NCI-H146 treated with DMSO at 0.1 percent for 48 hours (cell line): ENCODE measurements at regions not wholly inside any gene's neighbourhood (a gene's known extent, or its start where the extent isn't known, plus 50 kb on each side); places are given as distances from the start of the nearest gene placed in this dataset.

Experiments
- DNase-seq: peaks from one replicate; lab custom pipeline; 2025; ENCODE audit not compliant: unreplicated experiment; lab: John Stamatoyannopoulos, UW

DNA sequence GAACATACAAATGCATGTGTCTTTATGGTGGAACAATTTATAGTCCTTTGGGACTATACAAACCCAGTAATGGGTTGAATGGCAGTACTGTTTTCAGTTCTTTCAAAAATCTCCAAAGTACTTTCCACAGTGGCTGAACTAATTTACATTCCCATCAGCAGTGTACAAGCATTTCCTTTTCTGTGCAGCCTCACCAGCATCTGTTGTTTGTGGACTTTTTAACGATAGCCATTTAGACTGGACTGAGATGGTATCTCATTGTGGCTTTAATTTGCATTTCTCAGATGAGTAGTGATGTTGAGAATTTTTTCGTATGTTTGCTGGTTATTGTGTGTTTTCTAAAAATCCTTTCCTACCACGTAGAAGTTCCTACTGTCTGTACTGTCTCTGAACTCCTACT lies 327.2 kb upstream of the ZFP64 start:
- DNase-seq = no peak

DNA sequence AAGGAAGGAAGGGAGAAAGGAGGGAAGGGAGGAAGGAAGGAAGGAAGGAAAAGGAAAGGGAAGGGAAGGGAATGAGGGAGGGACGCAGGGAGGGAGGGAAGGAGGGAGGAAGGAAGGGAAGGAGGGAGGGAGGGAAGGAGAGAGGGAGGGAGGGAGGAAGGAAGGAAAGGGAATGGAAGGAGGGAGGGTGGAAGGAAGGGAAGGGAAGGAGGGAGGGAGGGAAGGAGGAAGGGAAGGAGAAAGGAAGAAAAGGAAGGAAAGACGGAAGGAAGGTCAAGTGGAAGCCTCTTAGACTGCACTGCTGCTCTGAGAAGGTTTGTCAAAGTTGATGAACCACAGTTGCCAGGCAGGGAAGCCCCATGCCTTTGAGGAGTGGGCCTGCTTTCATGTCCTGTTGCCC lies 324.3 kb upstream of the ZFP64 start:
- DNase-seq = no peak

DNA sequence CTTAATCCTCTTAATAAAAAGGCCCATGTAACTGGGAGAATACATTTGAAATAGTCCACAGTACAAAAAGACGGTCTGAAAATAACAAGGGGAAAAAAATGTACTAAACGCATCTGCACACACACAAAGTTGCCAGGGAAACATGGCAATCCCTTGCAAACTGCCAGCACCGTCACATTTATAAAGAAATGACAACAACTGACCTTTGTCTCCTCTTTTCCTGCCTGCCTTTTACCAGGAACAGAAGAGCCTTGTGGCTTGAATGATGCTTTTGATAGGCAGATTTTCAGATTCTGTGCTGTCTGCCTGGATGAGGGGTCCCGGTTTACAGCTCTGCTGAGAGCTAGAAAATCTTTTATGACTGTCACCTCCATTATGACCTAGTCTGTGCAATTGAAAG lies 308.6 kb upstream of the ZFP64 start:
- no peak for DNase-seq

DNA sequence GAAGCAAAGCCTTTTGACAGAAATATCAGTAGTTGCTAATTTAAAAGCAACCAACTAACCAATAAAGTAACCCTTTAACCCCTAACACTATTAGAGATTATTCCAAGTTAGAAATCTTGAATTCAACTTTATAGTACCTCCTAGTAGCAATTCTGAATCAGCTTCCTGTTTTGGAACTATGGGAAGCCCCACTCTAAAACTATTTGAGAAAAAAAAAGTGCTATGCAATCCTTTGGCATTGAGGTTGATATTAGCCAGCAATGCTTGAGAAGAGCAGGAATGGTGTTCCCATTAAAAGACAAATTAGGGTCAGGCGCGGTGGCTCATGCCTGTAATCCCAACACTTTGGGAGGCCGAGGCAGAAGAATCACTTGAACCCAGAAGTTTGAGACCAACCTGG lies 306.2 kb upstream of the ZFP64 start:
- no peak for DNase-seq

DNA sequence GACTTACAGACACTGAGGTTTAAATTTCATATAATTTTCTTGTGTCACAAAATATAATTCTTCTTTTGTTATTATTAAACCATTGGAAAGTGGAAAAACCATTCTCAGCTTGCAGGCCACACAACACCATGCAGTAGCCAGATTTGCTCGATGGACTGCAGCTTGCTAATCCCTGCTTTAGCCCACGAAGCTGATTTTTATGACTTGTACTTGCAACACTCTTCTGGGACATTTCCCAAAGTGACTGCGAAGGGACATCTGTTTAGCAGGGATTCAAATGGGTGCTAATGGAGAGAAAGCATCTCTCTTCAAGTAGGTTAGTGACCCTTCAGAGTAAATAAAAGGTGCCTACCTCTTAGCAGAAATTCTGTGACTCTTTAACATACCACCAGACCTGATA lies 304.6 kb upstream of the ZFP64 start:
- no peak for DNase-seq

DNA sequence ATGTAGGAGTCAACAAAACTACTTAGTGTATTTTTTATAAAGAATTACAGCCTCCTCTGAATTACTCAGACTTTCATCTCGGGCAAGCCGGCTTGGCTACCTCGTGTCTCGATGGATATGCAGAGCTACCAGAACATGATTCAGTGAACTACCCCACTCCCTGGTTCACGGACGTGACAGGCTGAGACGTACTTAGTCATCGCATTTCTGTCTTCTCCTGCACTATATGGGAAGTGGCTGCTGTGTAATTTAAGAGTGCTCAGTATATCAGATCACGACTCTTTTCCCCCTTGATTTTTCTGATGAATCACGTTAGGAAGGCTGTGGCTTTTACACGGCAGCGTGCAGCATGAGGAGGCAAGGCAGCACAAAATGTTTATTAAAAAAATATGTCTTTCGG lies 302.7 kb upstream of the ZFP64 start:
- no peak for DNase-seq

DNA sequence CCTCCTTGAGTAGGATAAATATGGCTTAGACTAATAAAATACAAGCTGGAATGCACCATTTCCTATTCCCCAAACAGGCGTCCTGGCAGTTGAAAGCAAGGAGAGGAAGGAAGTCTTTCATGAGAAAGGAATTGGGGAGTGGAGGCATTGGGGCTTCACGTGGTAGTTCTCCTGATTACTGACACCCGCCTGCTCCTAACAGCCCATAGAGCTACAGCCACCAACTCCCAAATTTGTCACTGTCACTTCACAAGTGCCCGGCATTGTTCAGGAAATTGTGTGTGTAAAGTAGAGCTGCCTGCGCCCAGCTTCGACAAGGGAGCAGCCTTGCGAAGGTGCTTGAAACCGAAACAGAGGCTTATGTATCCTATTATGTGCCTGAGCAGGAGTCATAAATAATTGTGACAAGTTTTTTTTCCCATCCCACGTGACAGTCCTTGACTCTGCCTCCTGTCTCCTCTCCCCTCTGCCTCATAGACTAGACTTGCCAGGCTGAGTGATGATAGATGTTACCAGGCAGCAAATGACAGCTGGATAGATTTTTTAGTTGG lies 301.7 kb upstream of the ZFP64 start:
- no peak for DNase-seq

DNA sequence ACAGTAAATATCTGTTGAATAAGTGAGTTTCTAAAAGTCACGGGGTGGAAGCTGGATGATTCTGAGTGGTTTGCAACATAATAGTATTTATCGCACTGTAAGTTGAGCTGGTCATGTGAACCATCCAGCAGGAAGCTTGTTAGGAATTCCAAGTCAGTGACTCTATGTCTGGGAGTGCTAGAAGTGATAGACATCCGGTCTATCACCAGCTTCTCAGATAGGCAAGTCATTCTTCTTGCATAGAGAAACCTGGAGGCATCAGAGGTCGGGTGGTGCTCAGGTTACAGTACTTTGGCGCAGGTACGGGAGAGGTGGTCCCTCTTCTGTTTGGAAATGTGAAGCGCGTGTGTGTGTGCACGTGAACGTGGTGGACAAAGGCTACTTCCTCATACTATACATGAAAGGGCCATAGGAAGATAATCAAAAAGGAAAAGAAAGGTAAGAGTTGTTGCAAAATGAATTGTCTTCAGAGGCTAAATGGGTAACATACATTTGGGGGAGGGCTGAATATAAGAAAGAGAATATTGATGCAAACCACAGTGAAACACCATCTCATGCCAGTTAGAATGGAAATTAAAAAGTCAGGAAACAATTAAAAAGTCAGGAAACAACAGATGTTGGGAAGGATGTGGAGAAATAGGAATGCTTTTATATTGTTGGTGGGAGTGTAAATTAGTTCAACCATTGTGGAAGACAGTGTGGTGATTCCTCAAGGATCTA lies 299.3 kb upstream of the ZFP64 start:
- DNase-seq = no peak

DNA sequence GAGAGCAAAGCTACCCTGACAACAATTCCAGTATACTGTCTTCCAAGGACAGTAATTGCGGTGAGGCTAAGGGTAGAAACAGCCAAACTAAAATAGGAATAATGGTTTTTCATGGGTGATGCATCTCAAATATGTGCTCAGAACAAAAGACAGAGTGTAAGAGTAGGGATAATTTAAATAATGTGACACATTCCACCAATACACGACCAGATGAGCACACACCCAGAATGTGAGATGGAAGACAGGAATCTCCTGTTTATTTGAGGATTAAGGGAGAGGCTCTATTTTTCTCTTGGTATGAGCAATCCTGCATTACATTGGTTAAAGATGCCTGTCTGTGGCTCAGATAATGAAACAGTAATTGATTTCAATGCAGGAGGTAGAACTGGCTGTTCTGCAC lies 292.9 kb upstream of the ZFP64 start:
- DNase-seq = no peak

DNA sequence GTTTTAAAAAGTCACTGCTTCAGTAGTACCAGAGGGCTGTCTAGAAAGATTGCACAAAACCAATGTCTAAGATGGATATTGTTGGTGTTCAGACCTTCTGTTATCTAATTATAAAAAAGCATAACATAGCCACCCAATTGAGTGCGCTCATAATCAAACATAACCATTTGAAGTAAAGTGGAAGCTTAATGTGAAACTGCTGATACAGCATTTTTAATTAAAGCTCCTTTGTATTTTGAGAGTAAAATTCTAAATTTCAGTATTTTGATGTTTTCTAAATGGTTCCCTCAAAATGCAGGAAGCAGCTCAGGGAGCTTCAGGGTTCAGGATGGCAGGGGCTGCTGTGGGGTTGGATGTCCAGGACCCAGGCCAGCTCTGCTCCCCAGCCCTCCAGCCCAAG lies 291.8 kb upstream of the ZFP64 start:
- no peak for DNase-seq

DNA sequence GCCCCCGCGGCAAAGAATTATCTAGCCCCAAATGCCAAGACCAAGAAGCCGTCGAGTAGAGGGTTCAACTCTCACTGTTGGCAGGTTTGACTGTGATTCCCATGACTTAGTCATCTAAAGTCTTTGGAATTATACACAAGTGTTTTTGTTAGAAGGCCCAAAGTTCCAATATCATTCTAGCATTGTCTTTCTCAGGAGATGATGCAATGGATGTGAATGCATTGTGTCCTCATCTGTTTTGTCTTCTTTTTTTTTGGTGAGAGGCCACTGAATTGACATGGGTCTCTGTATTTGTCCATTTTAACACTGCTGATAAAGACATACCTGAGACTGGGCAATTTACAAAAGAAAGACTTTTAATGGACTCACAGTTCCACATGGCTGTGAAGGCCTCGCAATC lies 290.5 kb upstream of the ZFP64 start:
- no peak for DNase-seq

DNA sequence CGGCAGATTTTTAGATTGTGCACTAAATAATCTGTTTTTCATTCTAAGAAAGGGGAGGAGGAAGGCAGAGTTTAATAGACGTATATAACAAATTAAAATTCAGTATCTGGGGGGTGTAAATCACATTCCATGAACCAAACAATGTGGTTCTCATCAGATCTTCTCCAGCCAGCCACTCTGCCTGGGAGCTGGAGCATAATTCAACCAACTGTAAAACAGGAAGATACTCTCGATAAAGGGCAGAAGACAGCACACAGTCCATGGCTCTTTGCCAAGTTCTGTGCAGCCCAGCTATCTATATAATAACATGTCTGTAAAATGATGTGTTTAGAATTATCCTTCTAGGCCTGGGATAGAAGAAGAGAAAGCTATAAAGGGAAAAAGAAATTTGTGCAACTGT lies 289.9 kb upstream of the ZFP64 start:
- DNase-seq = no peak

DNA sequence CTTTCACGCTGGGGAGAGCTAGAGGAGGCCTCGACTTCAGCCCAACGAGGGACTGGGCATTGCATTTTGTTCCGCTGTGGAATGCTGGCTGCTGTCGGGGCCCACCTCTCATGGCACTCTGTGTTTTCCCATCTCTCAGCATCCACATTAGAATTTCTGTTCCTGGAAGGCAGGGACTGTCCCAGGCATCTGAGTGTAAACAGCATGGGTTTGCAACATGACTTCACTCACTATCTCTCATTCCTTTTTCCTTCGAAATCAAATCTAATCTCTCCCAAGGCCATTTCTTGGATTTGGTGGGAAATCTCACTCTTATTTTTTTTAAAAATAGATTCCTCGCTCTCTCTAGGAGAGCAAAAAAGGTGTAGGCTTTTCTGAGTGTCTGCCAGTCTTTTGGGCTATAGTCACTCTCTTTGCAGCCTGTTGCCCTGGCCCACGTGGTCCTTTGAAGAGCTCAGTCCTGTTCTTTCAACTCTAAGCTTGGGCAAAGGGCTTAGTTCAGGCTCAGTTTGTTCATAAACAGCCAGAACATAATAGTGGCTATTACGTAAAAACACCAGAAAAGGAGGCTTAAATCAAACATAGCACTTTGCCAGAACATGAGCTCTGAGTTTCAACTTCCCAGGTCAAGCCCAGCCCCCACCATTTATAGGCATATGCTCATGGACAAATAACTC lies 284.6 kb upstream of the ZFP64 start:
- DNase-seq = no peak

DNA sequence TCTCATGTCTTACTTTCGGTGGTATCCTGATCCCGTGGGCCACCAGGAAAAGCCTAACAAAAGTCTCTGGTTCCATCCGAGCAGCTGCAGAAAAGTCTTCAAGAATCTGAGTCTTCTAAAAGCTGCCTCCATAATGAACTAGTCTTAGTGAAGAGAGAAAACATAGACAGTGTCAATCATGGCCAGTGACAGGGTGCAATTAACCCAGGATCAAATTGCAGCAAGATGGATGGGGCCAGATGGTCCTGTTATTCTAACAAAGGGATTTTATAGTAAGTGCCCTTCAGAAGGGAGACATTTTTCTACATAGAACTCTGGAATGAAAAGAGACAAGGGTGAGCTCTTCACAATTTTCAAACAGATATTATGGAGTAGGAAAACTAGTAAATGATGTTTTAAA lies 281.6 kb upstream of the ZFP64 start:
- no peak for DNase-seq

DNA sequence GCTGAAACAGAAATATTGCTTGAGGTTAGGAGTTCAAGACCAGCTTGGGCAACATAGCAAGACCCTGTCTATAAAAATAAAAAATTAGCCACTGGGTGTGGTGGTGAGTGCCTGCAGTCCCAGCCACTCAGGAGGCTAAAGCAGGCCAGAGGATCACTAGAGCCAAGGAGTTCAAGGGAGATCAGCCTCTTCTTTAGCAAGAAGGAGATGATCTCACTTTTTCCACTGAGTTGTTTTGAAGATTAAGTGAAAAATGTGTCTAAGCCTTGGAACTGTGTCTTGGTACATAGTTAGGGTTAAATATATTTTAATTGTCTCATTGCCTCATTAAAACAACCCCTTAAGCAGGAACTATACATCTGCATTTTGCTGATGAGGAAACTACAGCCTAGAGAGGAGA lies 279.0 kb upstream of the ZFP64 start:
- no peak for DNase-seq

DNA sequence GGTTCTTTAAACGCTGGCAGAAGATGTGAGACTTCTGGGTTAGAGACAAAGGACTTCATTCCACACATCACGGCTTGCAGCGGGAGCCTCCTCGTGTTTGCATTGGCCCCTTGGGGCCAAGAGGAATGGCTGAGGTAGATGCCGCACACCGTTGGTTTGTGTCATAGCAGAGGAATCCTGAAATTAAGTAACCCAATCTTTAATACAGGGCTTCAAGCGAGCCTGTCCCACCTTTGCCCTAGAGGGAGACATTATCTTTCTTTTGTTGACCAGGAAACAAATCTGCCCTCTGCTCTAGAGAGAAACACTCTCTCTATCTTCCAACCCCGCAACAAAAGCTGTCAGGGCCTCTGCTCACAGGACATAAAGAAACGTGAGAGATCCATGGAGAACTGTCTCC lies 277.5 kb upstream of the ZFP64 start:
- DNase-seq = no peak

DNA sequence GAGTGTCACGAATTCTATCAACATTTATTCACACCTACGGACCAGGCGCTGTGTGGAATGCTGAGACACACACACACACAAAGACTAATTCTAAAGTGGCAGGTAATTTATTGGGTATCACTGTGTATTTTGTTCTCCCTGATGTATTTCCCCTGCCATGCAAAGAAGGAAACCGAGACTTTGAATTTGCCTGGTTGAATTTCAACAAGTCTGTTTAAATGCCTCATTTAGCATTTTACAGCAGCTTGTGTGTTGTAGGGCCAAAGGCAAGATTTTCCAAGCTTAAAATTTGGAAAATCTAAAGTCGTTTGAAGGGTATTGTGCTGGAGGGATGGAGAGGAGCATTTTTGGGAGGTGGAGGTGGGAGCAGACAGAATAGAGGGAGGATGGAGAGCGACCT lies 274.4 kb upstream of the ZFP64 start:
- DNase-seq = no peak

DNA sequence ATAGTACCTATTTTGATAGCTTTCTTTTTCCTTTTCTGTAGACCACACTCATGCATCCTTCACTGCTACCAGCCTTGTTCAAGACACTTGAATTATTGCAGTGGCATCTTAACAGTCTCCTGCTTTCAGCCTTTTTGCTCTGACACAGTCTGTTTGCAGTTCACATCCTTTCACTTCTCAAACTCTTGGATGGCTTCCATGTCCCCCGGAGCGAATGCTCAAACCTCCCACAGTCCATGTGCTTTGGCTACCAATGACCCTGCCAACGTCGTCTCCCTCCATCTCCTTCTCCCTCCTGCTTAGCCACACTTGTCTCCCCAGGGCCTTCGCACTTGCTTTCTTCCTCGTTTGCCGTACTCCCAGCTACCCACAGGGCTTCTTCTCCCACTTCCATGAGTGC lies 270.0 kb upstream of the ZFP64 start:
- no peak for DNase-seq

DNA sequence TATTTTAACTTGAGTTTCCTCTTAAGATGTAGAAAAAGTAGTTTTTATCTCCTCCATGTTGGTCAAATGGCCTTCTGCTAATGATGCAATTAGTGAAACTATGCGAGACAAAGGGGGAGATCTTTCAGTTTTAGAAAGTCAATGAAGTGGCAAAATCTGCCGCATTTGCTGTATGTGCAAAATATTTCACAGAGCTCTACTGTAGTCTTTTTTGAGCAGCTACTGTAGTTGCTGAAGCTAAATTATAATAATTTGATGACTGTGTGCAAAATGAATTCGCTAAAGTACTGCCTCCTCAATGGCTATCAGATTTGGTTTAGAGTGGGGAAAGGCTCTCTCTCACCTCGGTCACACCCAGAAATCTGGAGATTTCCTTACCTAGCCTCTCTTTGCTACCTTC lies 267.6 kb upstream of the ZFP64 start:
- DNase-seq = no peak

DNA sequence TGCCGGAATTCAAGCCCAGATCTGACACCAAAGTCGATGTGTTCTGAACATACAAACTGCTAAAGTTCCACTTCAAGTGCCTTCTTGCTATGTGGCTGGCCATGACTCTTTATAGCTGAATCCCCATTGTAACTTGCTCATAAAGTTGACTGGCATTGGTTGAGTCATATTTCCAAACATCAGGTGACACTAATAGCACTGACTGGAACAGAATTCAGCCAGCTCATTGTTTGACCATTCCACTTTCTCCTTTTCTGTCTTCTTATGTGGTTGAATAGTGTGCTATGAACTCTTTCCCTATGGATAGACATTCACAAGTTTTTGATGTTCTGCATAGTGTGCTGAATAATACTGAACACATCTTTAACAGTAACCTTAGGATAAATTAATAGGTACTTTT lies 266.2 kb upstream of the ZFP64 start:
- DNase-seq = no peak

DNA sequence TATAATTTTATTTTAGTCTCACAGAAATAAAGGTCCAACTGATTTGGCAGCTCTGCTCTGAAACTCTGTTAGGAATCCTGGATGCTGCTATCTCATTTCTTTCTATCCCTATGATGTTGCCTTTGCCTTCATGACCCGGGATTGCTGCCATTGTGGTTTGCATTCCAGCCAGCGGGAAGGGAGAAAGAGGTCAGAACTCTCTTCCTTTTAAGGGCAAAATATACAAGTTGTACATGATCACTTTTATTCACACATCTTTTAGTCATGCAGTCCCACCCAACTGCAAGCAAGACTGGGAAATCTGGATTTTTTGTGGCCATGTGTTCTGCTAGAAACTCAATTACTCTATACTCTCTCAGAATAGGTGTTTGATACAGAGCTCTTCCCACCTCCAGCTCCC lies 263.1 kb upstream of the ZFP64 start:
- no peak for DNase-seq

DNA sequence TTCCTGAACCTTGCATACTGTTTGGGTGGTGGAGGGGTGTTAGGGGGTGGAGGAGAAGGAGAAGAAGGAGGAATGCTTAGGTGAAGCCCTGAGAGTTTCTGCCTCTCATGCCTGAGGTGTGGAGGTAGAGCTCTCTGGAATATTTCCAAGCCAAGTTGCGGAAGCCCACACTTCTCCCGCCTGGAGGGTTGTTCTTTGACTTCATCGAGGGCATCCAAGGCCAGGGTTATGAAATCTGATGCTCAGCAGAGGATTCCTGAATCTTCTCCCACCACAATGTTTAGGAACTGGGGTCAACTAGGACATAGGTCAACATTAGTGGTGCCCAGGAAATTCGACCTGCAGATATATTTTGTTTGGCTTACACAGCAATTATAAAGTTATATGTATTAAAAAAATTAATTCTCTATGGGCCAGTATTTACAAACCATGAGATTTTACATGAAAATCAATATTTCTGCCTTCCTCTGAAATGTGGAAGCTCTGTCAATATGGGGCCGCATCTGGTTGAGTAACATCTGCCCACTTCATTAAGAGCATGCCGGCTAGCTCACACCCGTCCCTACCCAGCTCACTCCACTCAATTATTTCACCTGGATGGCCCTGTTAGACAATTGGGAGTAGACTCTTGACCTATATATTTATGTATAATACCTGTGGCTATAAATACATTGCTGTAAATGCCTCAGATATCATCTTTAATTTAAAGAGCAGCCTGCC lies 257.1 kb upstream of the ZFP64 start:
- no peak for DNase-seq
